ENCODE measurements at regions not wholly inside any gene's neighbourhood (a gene's known extent, or its start where the extent isn't known, plus 50 kb on each side); places are given as distances from the start of the nearest gene placed in this dataset.
A peak's percentile ranks its signal among the peaks of the same experiment; 100 is the strongest.

GRCh38 chr1:105027838-105028471, 1278.3 kb downstream of the AMY1C start (continued):
- TF ChIP-seq CTCF (IDR thresholded peaks at IDR 0.05 in 2 of 3, conservative IDR thresholded peaks at IDR 0.05 in 1 of 3; ENCODE audit: control insufficient read depth in 2 of 3, extremely low read depth in 1 of 3, insufficient read depth in 1 of 3, low read depth in 3 of 3, low read length in 3 of 3) (peak; percentile 34 to 48 (median 42); a peak in 4 of 6 replicates), TARDBP (IDR thresholded peaks at IDR 0.05; ENCODE audit: borderline replicate concordance) (no peak), POLR2AphosphoS2 (IDR thresholded peaks at IDR 0.05; ENCODE audit: low read depth, low read length) (no peak), TAF1 (IDR thresholded peaks at IDR 0.05; ENCODE audit: borderline replicate concordance, low read depth, low read length) (no peak), TBL1XR1 (IDR thresholded peaks at IDR 0.05; ENCODE audit: low read depth, low read length) (no peak), SMC3 (IDR thresholded peaks at IDR 0.05; ENCODE audit: borderline replicate concordance, low read length) (peak; percentile 55; the same call in 1 of the 2 replicates), RAD21 (IDR thresholded peaks at IDR 0.05; ENCODE audit: insufficient read depth, low read depth, low read length) (peak; percentile 80)
- TF ChIP-seq, protein P1, sequence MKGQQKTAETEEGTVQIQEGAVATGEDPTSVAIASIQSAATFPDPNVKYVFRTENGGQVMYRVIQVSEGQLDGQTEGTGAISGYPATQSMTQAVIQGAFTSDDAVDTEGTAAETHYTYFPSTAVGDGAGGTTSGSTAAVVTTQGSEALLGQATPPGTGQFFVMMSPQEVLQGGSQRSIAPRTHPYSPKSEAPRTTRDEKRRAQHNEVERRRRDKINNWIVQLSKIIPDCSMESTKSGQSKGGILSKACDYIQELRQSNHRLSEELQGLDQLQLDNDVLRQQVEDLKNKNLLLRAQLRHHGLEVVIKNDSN (IDR thresholded peaks at IDR 0.05; ENCODE audit: borderline replicate concordance, extremely low read length, insufficient read depth, low read depth, low read length), result no peak
- TF ChIP-seq, protein P2, sequence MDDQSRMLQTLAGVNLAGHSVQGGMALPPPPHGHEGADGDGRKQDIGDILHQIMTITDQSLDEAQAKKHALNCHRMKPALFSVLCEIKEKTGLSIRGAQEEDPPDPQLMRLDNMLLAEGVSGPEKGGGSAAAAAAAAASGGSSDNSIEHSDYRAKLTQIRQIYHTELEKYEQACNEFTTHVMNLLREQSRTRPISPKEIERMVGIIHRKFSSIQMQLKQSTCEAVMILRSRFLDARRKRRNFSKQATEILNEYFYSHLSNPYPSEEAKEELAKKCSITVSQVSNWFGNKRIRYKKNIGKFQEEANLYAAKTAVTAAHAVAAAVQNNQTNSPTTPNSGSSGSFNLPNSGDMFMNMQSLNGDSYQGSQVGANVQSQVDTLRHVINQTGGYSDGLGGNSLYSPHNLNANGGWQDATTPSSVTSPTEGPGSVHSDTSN (IDR thresholded peaks at IDR 0.05; ENCODE audit: insufficient replicate concordance, low read depth, low read length), result no peak

All from GM12878 (cell line).